Suprapubic skin (tissue), 4 donors: ENCODE measurements at regions not wholly inside any gene's neighbourhood (a gene's known extent, or its start where the extent isn't known, plus 50 kb on each side); places are given as distances from the start of the nearest gene placed in this dataset.

ENCODE experiments used
- DNase-seq, 2 donors: peaks; one replicate each; pipeline ENCODE4 v3.0.0-alpha.2; 2019; ENCODE audit warnings: low spot score in 2 of 2
- H3K27ac ChIP-seq: fragments of 200-600 bp; sonication (generic); one replicate; pipeline ENCODE4 v1.5.1; 2019
- H3K27me3 ChIP-seq: fragments of 200-600 bp; sonication (generic); one replicate; pipeline ENCODE4 v1.5.1; 2019
- H3K36me3 ChIP-seq: fragments of 200-600 bp; sonication (generic); one replicate; pipeline ENCODE4 v1.5.1; 2019
- H3K4me1 ChIP-seq: fragments of 200-600 bp; sonication (generic); one replicate; pipeline ENCODE4 v1.5.1; 2019
- H3K4me3 ChIP-seq: fragments of 200-600 bp; sonication (generic); one replicate; pipeline ENCODE4 v1.5.1; 2019; ENCODE audit warnings: mild to moderate bottlenecking
- H3K9me3 ChIP-seq: fragments of 200-600 bp; sonication (generic); one replicate; pipeline ENCODE4 v1.5.1; 2019
- EP300 ChIP-seq: sonication (generic); formaldehyde crosslinking; IDR thresholded peaks from one replicate; pipeline ENCODE4 v1.6.1; 2017; ENCODE audit warnings: antibody characterized with exemption
- POLR2A ChIP-seq, 2 donors: fragments of 450-650 bp; IDR thresholded peaks; one replicate each; pipeline ENCODE4 v1.6.1; 2017; ENCODE audit warnings: antibody characterized with exemption in 2 of 2, mild to moderate bottlenecking in 2 of 2, moderate library complexity in 2 of 2
- POLR2AphosphoS5 ChIP-seq, 3 donors: sonication (generic); formaldehyde crosslinking; IDR thresholded peaks; one replicate each; pipeline ENCODE4 v1.6.1; 2017; ENCODE audit warnings: antibody characterized with exemption in 3 of 3
- WGBS: methylation state at CpG from one replicate; pipeline ENCODE4 v1.1.5; 2018; 5-methylcytosine and 5-hydroxymethylcytosine counted together
- TF ChIP-seq, protein P1 (sequence below), 2 donors: fragments of 200-600 bp in 1 of 2; fragments of 450-650 bp in 1 of 2; sonication (generic) in 1 of 2; IDR thresholded peaks; one replicate each; pipeline ENCODE4 v1.5.1; 2016 to 2019; ENCODE audit warnings: antibody characterized with exemption in 2 of 2, mild to moderate bottlenecking in 1 of 2, moderate library complexity in 1 of 2

- Histone ChIP-seq H3K4me3 (no peak overlapping the region), H3K4me1 (no peaks in the 10 kb centered on the region), H3K27ac (no peak overlapping the region), H3K27me3 (no peaks in the 10 kb centered on the region), H3K9me3 (no peaks in the 10 kb centered on the region), H3K36me3 (no peaks in the 10 kb centered on the region)
- TF ChIP-seq POLR2A (IDR thresholded peaks at IDR 0.05), result no peak
- TF ChIP-seq, protein P1, sequence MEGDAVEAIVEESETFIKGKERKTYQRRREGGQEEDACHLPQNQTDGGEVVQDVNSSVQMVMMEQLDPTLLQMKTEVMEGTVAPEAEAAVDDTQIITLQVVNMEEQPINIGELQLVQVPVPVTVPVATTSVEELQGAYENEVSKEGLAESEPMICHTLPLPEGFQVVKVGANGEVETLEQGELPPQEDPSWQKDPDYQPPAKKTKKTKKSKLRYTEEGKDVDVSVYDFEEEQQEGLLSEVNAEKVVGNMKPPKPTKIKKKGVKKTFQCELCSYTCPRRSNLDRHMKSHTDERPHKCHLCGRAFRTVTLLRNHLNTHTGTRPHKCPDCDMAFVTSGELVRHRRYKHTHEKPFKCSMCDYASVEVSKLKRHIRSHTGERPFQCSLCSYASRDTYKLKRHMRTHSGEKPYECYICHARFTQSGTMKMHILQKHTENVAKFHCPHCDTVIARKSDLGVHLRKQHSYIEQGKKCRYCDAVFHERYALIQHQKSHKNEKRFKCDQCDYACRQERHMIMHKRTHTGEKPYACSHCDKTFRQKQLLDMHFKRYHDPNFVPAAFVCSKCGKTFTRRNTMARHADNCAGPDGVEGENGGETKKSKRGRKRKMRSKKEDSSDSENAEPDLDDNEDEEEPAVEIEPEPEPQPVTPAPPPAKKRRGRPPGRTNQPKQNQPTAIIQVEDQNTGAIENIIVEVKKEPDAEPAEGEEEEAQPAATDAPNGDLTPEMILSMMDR (IDR thresholded peaks at IDR 0.05), result no peak
- TF ChIP-seq POLR2AphosphoS5 (IDR thresholded peaks at IDR 0.05), result no peak
- TF ChIP-seq EP300, result no peak
- DNase-seq, result no peak
- WGBS, result 52% methylated on average over 6 of the region's 6 CpGs
Measured at GRCh38 chr3:1943395-1944118, 155.1 kb upstream of the CNTN4 start.

- no peak overlapping the region for H3K27ac ChIP-seq
- TF ChIP-seq EP300, result no peak
- TF ChIP-seq POLR2AphosphoS5 (IDR thresholded peaks at IDR 0.05), result no peak
- TF ChIP-seq, protein P1 (IDR thresholded peaks at IDR 0.05), result no peak
- no peak for TF ChIP-seq POLR2A (IDR thresholded peaks at IDR 0.05)
- H3K4me3 ChIP-seq, result no peak overlapping the region
- H3K9me3 ChIP-seq, result no peaks in the 10 kb centered on the region
- DNase-seq, result no peak
- no peaks in the 10 kb centered on the region for H3K36me3 ChIP-seq
- no peaks in the 10 kb centered on the region for H3K4me1 ChIP-seq
- H3K27me3 ChIP-seq, result no peaks in the 10 kb centered on the region
Measured at GRCh38 chr3:1945698-1946097, 153.0 kb upstream of the CNTN4 start.

- 77% methylated on average over 7 of the region's 7 CpGs for WGBS
- Histone ChIP-seq H3K4me3 (no peak overlapping the region), H3K27me3 (no peaks in the 10 kb centered on the region), H3K4me1 (no peaks in the 10 kb centered on the region), H3K9me3 (no peaks in the 10 kb centered on the region), H3K36me3 (no peaks in the 10 kb centered on the region), H3K27ac (no peak overlapping the region)
- no peak for DNase-seq
- no peak for TF ChIP-seq POLR2A (IDR thresholded peaks at IDR 0.05)
- no peak for TF ChIP-seq EP300
- no peak for TF ChIP-seq POLR2AphosphoS5 (IDR thresholded peaks at IDR 0.05)
Measured at GRCh38 chr3:1953536-1953935, 145.1 kb upstream of the CNTN4 start.

- Histone ChIP-seq H3K4me1 (no peaks in the 10 kb centered on the region), H3K27ac (no peak overlapping the region), H3K9me3 (no peaks in the 10 kb centered on the region), H3K4me3 (no peak overlapping the region), H3K27me3 (no peaks in the 10 kb centered on the region), H3K36me3 (no peaks in the 10 kb centered on the region)
- TF ChIP-seq, protein P1 (IDR thresholded peaks at IDR 0.05), result no peak
- no peak for TF ChIP-seq POLR2A (IDR thresholded peaks at IDR 0.05)
- TF ChIP-seq EP300, result no peak
- TF ChIP-seq POLR2AphosphoS5 (IDR thresholded peaks at IDR 0.05), result no peak
- no peak for DNase-seq
Measured at GRCh38 chr3:1954632-1955031, 144.0 kb upstream of the CNTN4 start.

GRCh38 chr3:1955170-1955569, 143.5 kb upstream of the CNTN4 start:
- H3K4me3 ChIP-seq, result no peak overlapping the region
- no peak for TF ChIP-seq POLR2AphosphoS5 (IDR thresholded peaks at IDR 0.05)
- TF ChIP-seq, protein P1 (IDR thresholded peaks at IDR 0.05), result no peak
- TF ChIP-seq POLR2A (IDR thresholded peaks at IDR 0.05), result no peak
- TF ChIP-seq EP300, result no peak
- 40% methylated on average over 1 of the region's 1 CpG for WGBS
- DNase-seq, result no peak
- no peak overlapping the region for H3K27ac ChIP-seq
- no peaks in the 10 kb centered on the region for H3K4me1 ChIP-seq
- no peaks in the 10 kb centered on the region for H3K27me3 ChIP-seq
- H3K9me3 ChIP-seq, result no peaks in the 10 kb centered on the region
- H3K36me3 ChIP-seq, result no peaks in the 10 kb centered on the region

GRCh38 chr3:1955750-1956149, 142.9 kb upstream of the CNTN4 start:
- WGBS, result 85% methylated on average over 3 of the region's 3 CpGs
- no peak overlapping the region for H3K4me3 ChIP-seq

More at GRCh38 chr3:1955750-1956149, 142.9 kb upstream of the CNTN4 start:
- Histone ChIP-seq H3K27me3 (no peaks in the 10 kb centered on the region), H3K9me3 (no peaks in the 10 kb centered on the region), H3K4me1 (no peaks in the 10 kb centered on the region), H3K36me3 (no peaks in the 10 kb centered on the region), H3K27ac (no peak overlapping the region)
- no peak for DNase-seq
- TF ChIP-seq, protein P1 (IDR thresholded peaks at IDR 0.05), result no peak
- TF ChIP-seq POLR2A (IDR thresholded peaks at IDR 0.05) (no peak), EP300 (no peak), POLR2AphosphoS5 (IDR thresholded peaks at IDR 0.05) (no peak)
